GM18907 (cell line): ENCODE measurements at regions not wholly inside any gene's neighbourhood (a gene's known extent, or its start where the extent isn't known, plus 50 kb on each side); places are given as distances from the start of the nearest gene placed in this dataset.

Experiments used
- ATAC-seq: cut with Tn5 transposase; IDR thresholded peaks from one replicate; pipeline ENCODE4 v1.9.1; 2021; ENCODE audit warnings: mild to moderate bottlenecking, moderate library complexity; ENCODE audit not compliant: unreplicated experiment

DNA sequence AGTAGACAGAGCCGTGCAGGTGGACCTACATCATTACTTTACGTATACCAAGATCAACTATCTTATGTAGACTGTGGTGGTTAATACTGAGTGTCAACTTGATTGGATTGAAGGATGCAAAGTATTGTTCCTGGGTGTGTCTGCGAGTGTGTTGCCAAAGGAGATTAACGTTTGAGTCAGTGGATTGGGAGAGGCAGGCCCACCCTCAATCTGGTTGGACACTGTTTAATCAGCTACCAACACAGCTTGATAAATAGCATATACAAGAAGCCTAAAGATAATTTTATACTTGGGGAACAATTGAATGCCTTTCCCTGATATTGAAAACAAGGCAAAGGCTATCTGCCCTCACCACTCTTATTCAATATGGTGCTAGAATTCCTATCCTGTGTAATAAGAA lies 604.2 kb upstream of the ZEB2 start:
- ATAC-seq = no peak

DNA sequence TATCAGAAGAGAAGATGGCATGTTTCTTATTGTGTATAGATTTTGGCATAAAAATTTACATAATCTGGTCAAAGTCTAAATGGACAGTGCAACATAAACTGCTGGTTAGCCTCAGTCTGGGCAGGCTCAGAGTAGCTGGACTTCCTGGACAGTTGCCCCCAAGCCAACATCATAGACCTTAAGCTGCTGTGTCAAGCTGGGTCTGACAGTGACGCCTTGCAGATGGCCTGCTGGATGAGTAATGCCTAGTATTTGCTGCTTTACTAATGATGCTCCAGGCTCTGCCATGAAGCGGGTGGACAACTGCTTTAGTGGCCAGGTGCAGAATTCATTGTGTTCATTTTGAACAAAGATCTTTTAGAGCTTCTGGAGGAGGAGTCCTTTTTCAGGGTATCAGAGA lies 603.7 kb upstream of the ZEB2 start:
- ATAC-seq = no peak

DNA sequence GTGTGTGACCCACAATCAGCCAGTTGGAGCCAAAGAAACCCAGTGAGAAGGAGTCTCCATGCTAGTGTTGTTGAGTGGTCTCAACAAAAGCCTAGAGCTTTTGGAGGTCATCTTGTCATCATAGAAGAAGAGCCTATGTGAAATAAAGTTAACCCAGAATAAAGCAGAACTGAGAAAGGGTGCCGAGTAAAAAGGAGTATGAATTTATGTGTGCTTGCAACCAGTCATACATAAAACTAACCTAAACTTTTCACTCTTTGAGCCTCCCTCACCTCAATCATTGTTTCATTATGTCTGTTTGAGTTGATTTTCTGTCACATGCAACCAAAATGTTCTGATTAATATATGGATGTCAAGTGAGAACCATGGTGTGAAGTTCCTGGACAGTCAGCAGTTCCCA lies 599.3 kb upstream of the ZEB2 start:
- ATAC-seq = peak; percentile 70

DNA sequence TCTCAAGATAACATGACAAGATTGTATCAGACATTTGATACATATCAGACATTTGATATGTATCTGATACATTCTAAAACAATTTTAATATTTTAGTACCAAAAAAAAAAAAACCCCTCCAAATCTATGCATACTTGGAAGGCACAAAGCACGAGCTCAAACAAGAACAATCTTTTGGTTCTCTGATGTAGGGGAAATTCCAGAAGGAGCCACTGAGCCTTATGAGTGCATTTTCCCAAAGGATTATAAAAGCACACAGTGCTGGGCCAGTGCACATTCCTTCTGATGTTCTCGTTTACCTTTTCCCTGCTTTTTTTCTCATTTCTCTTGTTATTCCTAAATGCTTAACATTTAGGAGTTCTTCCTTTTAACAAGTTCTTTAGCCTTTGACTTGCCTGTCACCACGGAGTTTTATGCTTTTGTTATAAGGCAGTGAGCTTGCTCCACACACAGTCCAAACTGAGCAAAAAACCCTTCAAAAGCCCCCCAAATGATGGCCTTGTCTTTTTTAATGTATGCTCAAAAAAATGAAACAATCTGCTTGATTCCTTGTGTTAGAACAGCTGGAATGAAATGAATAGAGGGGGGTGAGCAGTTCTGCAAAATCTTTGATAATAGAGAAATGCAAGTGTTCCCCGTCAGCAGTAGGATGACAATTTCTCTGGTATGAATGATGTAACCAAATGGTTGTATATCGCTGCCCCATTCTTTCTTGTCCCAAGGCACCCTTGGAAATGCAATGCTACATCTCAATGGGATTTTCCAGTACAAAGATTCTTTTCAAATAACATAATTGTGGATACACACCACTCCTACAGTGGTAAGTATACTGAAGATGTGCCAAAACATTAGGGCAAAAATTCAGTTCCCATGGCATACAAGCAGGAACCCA lies 597.2 kb upstream of the ZEB2 start:
- no peak for ATAC-seq

DNA sequence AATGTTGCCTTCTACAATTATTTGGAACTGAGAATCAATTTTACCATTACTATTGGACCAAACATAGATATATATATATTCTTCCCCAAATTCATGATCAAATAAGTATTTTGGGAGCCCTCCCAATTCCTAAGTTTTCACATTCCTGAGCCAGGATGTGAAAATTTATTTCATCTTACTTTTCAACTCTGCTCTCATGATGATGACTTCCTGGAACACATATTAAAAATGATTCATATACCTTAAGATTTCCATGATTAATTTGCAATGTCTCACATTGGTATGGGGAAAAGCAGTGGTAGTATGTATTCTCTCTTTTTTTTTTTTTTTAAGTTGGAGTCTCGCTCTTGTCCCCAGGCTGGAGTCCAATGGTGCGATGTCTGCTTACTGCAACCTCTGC lies 596.1 kb upstream of the ZEB2 start:
- no peak for ATAC-seq

GRCh38 chr2:145114726-145115125 lies 594.8 kb upstream of the ZEB2 start:
- no peak for ATAC-seq

GRCh38 chr2:145112467-145112866 lies 592.5 kb upstream of the ZEB2 start:
- no peak for ATAC-seq

DNA sequence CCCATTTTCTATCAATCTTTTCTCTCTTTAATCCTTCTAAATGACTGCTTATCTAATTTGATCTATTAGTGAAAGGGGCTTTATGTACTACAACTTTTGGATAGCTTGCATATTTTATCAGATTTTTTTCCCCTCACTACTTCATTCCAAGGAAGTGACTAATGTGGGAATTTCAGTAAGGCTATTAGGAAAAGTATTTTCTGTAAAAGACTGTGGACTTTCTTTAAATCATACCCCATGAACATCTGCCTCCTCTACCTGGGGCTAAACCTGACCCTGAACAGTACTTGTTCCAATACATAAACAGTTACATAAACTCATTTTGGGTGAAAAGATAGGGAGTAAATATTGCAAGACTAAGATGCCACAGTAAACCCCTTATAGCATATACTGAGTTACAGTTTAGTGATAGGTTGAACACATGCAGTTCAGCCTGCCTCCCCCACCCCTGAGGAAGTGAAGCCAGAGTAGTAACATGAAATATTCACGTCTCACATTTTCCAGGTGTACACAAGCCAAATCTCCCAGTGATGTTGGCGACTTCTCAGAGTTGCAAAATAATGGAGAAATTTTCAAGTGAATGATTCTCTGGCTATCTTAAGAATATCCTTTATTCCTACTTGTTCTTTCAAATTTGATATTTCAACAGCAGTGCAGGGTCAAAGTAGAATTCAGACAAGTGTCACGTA lies 590.9 kb upstream of the ZEB2 start:
- no peak for ATAC-seq

- ATAC-seq = no peak
Observed at GRCh38 chr2:145108959-145109710, 589.2 kb upstream of the ZEB2 start.

GRCh38 chr2:145108361-145108778 lies 588.5 kb upstream of the ZEB2 start:
- ATAC-seq = no peak

DNA sequence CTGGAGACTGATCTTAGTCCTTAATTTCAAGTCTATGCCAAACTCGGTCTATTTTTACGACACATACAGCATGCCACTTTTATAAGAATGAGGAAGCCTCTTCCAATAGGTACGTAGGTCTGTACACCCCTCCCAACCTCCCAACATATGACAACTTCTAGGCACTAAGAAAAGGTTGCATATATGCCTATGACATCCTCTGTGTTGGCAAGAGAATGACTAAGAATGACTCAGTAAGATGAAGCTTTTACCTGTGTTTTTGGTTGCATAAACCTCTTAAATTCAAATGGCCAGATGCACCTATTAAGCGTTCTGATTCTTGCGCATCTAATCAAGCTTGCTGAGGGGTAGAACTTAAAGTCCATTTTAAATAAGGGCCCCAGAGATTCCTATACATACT lies 586.4 kb upstream of the ZEB2 start:
- ATAC-seq = no peak

GRCh38 chr2:145102706-145103105 lies 582.8 kb upstream of the ZEB2 start:
- no peak for ATAC-seq

GRCh38 chr2:145100301-145100700 lies 580.4 kb upstream of the ZEB2 start:
- ATAC-seq = no peak

GRCh38 chr2:145096582-145096981 lies 576.7 kb upstream of the ZEB2 start:
- ATAC-seq = no peak

GRCh38 chr2:145095641-145096435 lies 575.9 kb upstream of the ZEB2 start:
- ATAC-seq = no peak

DNA sequence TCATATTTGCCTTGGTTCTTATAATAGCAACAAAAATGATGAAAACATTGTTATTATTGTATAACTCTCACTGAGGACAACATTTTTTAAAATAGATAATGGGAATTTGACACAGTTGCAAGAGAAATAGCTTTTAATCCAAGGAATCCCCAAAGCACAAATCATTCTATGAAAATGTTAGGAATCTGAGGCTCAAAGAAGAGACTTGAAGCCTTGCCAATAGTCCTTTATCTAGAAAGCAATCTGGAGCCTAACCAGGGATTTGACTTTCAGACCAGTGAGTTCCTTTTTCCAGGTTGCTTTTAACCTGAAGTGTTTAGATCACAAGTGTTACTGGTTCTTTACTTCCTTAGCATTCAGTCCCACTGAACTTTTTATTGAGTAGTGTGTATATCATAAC lies 574.5 kb upstream of the ZEB2 start:
- ATAC-seq = no peak

DNA sequence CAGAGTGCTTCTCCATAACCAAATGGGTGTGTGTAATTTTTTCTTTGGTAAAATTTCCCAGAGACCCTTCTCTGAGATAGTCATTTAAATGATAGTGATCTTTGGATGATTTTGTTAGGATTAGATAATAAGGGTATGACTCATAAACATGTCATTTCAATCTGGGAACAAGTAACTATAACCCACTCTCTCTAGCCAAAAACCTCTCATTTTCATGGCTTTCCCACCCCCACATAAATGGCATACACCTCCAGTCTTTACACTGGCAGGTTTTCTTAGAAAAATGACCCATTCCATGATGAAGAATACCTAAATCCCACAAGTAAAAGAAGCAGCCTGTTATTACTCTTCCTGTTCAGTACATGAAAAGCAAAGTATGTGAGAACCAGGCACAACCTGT lies 572.0 kb upstream of the ZEB2 start:
- no peak for ATAC-seq

GRCh38 chr2:145090841-145091761 lies 571.2 kb upstream of the ZEB2 start:
- no peak for ATAC-seq

- ATAC-seq = no peak
Observed at GRCh38 chr2:145088756-145089155, 568.8 kb upstream of the ZEB2 start.

DNA sequence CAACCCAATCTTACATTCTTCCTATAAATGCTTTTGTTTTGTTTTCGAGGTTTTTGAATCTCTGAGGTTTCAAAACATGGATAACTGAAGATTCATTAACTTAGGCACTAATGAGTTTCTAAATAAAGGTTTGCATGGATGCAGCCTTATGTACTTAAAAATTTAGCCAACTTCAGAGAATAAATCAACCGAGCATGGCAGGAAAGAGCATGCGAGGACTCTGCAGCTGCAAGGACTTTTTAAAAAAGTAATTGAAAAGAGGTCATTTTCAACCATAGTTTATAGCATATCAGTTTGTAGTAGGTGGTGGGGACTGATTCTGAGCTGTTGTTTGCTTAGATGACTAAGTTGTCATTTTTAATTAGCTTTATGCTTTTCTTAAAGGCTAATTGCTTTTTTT lies 567.0 kb upstream of the ZEB2 start:
- no peak for ATAC-seq
